Left cardiac atrium (tissue), 4 donors: ENCODE measurements at regions not wholly inside any gene's neighbourhood (a gene's known extent, or its start where the extent isn't known, plus 50 kb on each side); places are given as distances from the start of the nearest gene placed in this dataset.
A peak's percentile ranks its signal among the peaks of the same experiment; 100 is the strongest.

Experiments used
- ATAC-seq, 2 donors: fragments of 200-7000 bp; cut with Tn5 transposase; one replicate each; pipeline ENCODE4 v1.9.1; 2020; ENCODE audit warnings: mild to moderate bottlenecking in 2 of 2, moderate library complexity in 2 of 2
- DNase-seq: peaks from one replicate; pipeline ENCODE4 v3.0.0-alpha.2; 2020
- intact Hi-C, 2 donors: fragments of 100-400 bp; cut with DNase I; formaldehyde crosslinking; loops; one replicate each; pipeline versions ENCODE4 v1.14.1 to v1.15.1; 2022 to 2023
- donor health status: DM: no; HTN: yes; CAD: no.
- donor health status: DM: no; HTN: yes; CAD: no; lungs with severe emphysema.
- donor health status: DM: yes; HTN: yes; CAD: no.
- donor health status: Dilated cardiomyopathy.

DNA sequence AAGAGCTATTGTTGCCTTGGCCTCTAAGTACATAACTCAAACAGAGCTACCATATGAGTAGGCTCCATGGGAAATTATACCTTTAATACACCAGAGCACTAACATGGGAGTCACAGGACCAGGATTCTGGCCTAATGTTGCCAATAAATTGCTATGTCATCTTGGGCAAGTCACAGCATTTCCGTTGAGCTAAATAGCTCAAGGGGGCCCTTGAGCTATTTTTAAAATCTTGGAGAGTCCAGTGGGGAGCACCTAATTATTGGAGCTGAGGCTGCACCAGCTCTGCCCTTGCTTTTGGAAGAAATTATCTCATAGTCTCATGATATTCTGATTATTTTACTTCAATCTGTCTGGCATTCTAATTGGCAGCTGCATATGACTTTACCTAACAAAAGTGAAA lies 350.8 kb downstream of the ENC1 start:
- intact Hi-C loops, result no loop called here
- ATAC-seq (no peak), DNase-seq (no peak)

DNA sequence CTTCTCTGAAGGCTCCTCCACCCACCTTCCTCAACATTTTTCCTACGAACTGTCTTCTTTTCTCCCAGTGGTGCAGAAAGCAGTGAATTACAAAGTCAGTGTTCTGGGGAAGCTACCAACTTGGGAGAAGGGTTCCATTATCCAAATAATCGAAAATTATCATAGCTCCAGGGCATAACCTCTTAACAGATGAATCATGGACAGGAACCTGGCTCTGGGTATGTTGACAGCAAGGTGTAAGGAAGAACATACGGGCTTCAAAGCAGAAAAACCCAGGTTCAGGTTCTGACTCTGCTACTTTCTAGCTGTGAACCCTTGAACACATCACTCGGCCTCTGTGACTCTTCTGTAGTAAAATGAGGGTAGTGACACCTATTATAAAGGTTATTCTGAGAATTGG lies 351.3 kb downstream of the ENC1 start:
- intact Hi-C loops, result no loop called here
- ATAC-seq (no peak), DNase-seq (no peak)

DNA sequence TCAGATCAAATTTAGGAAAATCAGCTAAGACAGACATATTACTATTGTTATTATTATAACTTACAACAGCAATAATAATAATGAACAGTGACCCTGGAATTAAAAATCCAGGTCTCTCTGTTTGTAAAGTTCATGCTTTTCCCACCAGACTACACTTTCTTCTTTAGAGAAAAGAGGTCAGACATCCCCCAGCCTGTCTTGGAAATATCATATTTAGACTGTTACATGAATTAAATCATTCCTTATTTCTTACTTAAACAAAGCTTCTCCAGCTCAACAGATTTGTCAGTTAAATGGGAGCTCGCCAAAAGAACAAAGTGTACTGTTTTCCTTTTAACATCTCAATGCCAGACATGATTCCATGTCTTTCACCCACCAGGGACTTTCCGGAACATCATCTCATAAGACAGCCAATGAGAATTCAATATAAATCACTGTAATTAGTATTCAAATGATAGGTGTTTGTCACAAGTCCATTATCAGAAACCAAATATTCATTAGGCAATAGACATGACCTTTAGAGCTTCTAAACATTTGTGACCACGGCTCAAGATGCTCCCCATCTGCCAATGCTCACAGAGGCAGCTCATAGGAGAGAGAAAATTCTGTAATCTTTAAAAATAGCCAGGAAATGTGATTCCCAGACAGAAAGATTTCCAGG lies 351.9 kb downstream of the ENC1 start:
- intact Hi-C loops, result no loop called here
- DNase-seq (no peak), ATAC-seq (peak; percentile 38 to 79)

DNA sequence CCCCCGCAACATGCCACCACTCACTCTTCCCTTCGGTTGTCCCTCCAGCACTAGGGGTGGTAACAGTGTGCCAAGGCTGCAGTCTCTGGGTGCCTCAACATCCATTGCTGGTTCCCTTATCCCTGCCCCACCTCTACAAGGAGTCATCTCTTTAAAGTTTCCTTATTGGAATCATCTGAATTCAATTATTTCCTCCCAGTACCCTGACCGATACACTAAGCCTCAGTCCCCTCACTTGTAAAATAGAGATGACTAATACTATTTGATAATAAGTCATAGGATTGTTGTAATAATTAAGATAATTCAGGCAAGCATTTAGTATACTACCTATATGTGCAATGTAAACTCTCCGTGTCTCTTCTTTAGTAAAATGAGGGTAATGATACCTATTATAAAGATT lies 352.5 kb downstream of the ENC1 start:
- no peak for DNase-seq
- intact Hi-C loops, result no loop called here

DNA sequence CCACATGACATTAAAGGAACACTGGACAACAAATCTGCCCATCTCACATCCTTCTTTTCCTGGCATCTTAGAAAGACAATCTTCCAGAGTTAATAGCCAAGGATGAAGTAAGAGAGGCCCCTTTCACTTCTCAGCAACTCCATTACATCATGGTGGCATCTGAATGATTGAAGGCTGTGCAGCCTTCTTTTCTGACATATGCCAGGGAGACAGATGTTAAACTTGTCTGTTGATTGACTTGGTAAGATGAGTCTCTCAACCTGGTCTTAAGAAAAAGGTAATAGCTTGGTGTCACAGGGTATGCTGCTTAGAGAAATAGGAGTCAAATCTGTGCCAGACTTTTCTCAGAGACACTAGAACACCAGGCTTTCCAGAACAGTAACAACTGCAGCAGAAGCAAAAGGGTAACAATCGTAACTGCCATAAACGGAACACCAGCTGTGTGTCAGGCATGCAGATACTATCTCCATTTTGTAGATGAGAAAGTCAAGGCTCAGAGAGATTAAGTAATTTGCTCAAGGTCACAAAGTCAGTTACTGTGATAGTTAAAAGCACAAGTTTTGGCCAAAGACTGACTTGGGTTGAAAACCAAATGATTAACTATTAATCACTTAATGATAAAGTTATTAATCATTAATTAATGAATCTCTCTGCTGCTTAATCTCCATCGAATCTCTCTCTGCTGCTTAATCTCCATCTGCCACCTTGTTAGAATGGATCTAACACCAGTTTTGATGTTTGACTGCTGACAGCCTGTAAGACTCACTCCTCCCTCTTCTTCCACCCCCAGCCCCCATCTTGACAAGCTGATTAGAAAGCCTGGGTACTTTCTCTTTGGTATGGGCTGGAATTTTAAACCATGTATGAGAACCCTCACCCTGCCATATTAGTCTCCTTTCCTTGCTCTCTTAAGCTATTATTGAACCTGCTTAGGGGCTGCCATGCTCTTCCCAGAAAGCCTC lies 353.5 kb downstream of the ENC1 start:
- no peak for ATAC-seq
- intact Hi-C loops, result no loop called here

More for the DNA sequence above, 352.5 kb downstream of the ENC1 start:
- ATAC-seq, result no peak

DNA sequence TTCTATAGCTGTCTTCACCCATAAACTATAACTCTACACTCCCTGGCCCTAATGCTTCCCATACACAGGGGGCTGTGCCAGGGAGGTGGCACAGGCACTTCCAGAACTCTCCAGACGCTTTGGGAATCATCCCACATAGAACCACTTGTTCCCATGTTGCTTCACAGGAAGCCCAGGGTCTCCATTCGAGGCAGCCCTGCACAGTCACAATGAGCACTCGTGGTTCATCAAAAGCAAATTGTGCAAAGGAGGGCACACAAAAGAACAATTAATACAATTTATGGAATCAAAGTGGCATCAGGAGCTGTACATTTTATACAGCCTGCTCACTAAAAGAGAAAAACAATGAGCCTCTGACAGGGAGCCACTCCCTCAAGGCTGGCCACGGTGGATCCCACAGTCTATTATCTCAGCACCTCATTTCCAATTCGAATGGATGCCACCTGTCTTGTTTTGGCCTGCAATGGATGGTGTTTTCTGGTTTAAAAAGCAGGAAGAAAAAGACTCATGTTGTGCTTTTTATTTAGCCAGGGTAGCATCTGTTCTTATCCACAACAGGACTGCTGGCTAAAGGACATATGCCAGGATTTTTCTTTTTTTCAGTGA lies 354.8 kb downstream of the ENC1 start:
- DNase-seq, result no peak
- intact Hi-C loops, result no loop called here
- no peak for ATAC-seq

More for the DNA sequence above, 353.5 kb downstream of the ENC1 start:
- no peak for DNase-seq

DNA sequence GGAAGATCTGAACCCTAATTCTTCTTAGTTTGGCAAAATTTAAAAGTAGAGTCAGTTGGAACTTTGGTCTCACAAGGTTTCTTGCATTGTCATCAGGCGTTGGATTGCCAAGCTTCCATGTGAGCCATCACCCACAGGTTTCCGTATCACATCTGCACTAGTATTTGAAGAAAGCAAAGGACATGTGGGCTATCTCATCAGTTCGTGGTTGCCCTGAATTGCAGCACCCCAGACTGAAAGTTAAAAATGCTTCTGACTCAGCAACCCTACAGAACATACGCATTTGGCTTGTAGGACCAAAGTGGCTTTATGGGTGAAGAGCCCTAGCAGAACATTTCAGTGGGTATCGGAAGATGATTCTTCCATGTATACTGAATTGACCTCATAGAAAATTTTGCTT lies 358.0 kb downstream of the ENC1 start:
- ATAC-seq (no peak), DNase-seq (no peak)
- intact Hi-C loops, result no loop called here

DNA sequence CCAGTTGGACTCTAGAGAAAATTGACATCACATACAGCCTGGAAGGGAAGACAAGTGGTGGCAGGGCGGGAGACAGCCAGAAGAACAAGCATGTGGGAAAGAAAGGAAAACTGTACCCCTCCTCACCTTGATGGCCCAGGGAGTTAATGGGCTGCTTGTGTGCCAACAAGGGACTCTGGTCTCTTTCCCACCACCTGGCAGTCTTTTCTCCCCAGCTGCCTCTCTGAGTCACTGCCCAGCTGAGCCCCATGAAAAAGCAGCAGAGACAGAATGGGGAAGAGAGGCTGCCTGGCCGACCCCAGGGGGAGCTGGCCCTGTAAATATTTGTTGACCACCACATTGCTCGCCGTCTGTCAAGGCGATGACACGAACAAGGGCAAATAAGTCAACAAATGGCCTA lies 359.4 kb downstream of the ENC1 start:
- intact Hi-C loops, result no loop called here
- ATAC-seq (no peak), DNase-seq (no peak)

DNA sequence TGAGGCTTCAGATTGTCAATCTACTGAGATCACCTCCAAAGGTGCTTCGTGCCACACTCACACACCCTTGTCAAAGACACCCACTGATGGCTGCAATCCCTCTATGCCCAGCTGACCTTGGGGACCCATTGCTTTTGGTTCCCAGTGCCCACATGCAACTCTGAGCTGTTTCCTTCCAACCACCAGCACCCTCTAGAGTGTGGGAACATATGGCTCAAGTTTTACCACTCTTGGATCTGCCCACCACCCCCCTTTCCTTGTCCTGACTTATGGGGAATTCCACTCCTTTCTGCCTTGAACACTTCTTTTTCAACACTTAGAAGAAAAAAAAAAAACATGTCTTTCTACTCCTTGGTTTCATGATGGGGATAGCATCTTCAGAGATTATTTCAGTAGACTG lies 360.2 kb downstream of the ENC1 start:
- intact Hi-C loops, result no loop called here
- ATAC-seq (no peak), DNase-seq (no peak)

DNA sequence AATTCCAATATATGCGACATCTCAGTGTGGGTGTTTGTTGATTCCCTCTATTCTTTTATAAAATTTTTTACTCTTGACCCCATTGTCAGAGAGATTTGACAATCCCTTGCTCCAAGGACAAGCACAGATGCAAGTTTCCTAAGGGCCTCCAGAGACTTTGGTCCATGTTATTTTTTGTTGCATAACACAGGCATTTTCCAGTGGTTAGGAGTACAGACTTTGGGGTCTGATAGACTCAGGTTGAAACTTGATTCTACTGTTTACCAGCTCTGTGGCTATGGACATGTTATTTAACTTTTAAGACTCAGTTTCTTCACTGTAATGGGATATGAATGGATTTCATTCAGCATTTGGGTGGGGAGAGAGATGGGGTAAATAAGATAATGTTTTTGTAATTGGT lies 361.3 kb downstream of the ENC1 start:
- no peak for DNase-seq
- intact Hi-C loops, result no loop called here
- ATAC-seq, result no peak

DNA sequence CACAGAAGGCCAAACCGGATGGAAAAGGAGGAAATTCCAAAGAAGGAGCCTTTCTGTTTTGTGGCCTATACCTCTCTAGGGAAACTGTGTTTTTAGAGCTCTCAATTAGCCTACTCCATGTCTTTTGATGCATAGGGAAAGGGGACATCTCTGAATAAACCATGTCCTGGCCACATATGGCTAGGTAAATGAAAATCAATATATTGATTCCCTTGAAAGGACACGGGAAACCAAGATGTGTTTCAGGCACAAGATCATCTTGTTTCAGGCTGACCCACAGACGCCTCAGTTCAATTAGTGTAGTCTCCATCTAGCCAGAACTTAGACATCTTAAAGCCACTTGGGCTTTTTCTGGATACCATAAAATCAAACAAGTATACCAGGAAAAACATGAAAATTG lies 363.1 kb downstream of the ENC1 start:
- ATAC-seq, result no peak
- intact Hi-C loops, result no loop called here

DNA sequence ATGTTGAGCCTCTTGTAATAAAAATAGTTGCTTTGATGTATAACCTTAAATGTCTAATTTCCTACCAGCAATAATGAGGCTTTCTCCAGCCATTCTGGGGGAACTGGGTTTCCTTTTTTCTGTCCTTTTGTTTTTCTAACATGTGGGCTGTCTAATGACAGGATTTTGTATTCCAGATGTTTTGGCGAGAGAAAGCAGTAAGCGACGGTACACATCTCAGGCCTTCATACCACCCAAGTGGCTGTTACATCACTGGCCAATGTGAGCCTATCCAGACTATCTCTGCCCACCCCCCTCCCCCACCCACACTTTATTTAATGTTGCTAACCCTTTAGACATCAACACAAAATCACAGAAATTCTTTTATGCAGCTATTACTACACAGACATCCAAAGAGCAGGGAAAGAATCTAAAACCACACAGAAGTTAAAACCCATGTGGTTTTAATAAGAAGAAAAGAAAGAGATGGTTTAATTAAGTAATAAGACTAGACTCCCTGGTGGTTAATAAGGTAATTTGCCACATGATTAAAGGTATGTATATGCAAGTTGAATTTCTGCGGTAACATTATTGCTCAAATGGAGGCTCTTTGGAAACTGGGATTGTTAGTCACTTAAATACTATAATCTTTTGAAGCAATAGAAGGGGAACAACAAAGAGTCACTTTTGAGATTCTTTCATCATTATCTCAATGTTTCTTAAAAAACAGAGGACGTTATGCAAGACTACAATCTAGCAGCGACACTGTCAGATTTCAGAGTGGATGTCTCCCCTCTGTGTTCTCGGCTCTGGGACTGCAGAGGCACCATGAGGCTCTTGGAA lies 365.1 kb downstream of the ENC1 start:
- intact Hi-C loops, result no loop called here
- ATAC-seq (peak in 1 of 2 donors; percentile 77), DNase-seq (no peak)

More for the DNA sequence above, 363.1 kb downstream of the ENC1 start:
- DNase-seq, result no peak

DNA sequence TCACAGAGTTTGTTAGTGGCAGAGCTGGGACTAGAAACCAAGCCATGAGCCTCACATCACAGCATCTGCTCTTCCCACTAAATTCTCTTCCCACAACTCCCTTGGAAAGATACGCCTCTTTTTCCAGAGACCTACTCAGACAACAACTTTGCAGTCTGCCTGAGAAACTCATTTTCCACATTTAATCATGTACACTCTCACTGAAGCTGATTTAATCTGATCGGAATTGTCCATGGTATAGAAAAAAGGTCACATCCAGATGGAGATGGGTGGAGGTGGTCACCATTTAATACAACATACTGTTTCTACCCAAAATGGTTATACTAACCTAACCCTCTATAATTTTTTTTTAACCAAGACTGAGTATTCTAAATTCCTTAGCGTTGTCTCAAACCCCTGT lies 366.2 kb downstream of the ENC1 start:
- no peak for ATAC-seq

DNA sequence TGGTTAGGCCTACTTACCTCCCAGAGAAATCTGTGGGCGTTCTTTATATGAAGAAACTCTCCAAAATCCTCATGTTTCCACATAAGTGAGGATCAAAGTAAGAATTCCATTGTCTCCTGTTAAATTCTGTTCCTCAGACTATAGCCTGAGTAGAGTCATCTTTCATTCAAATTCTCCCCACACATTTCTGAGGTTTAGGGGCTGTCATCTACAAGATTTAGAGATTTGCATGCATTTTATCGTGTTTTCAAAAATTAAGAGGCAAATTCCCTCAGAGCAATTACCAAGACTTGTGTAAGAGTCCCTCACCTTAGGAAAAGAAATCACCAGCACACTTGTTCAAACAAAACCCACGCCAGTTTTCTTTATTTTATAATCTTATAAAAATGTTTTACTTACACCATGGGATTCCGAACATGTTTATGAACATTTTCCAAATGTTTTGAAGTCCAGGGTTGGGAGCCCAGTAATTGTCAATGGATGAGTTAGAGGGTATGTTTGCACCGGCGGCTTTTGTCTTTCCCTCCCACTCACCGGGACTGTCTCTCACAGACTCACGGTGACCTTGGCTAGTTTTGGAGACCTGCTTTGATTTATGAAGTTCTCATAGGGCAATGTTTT lies 367.6 kb downstream of the ENC1 start:
- DNase-seq, result no peak
- intact Hi-C loops, result no loop called here
- ATAC-seq, result no peak

More for the DNA sequence above, 366.2 kb downstream of the ENC1 start:
- intact Hi-C loops, result no loop called here
- no peak for DNase-seq

DNA sequence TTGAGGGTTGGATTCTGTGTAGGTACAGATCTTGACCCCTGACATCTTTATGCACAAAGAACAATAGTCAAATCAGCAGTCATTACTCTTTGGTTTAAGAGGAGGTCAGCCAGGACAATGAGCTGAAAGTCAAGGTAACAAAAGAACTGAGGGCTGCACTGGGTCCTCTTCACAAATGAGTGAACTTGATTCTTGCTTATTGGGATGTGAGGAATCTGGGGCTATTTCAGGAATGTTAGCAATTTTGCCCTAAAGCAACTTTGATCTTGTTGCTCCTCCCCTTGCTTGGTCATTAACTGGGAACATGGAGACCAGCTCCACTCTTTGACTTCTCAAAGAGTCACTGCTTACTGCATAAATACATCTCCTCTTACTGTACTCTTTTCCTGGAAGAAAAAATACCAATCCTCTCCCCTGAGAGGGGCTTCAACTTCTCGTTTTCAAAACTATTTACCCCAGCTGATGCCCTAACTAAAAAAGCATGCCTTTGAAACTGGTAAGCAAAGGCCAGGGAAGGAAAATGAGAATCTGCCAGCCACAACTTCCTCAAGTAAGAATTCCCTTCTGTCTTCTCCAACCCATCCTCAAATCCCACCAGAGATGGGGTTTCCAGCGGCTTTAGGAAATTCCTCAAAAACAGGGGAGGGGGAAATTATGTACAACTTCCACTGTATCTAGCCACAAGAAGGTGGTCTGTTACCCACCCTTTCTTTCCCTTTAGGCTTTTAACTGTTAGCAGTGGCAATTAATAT lies 368.3 kb downstream of the ENC1 start:
- ATAC-seq, result no peak
- DNase-seq, result no peak
- intact Hi-C loops, result no loop called here

DNA sequence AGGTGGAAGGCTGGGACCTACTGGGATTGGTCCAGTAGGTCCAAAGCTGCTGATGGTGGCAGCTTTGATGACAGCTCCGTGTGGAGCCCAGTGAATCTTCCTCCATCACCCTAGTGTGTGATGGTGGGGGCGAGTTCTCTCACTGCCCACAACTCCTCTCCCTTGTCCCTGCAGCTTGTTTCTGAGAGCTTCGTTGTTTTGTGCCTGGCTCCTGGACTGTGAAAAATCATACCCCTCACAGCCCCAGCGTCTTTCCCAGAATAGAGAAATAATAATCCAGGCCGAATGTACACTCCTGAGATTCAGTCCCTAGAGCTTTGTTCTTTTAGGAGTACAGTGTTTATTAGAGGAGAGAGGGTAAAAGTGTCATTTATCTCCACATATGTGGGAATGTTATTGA lies 372.2 kb downstream of the ENC1 start:
- DNase-seq, result no peak
- intact Hi-C loops, result no loop called here
- ATAC-seq, result no peak

DNA sequence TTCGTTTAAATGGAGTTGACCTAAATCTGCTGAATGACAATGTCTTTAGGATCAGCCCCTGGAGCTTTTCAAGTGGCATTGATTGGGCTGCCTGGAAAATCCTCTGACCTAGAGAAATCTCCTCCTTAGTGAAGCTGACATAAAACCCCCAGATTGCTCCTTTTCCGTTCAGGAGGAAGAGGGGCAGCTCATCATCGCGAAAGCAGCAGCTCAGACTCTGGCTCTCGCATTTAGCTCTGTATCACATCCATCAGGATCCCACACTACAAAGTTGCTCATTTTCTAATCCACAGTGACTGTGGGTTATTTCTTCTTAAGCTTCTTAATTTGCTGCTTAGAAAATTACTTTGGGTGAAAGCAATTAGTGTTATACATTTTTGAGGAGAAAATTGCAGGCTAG lies 373.7 kb downstream of the ENC1 start:
- intact Hi-C loops, result no loop called here
- DNase-seq (no peak), ATAC-seq (no peak)

DNA sequence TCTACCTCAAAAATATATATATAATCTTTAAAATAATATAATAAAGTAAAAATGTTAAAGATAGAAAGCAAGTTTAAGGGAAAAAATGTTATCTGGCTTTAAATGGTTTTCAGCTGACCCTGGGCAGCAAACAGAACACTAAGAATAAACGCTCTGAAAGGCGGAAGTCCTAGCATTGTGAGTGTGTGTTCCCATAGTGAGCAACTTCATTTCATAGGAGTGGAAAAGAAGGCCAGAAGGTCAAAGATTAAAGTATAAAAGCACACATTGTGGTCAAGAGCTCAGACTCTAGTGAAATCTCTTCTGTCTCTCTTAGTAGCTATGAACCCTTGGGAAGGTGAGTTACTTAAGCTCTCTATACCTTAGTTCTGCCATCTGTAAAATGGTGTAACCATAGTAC lies 374.4 kb downstream of the ENC1 start:
- no peak for ATAC-seq
- intact Hi-C loops, result no loop called here
- DNase-seq, result no peak
